Gastroesophageal sphincter (tissue), 3 donors: ENCODE measurements at regions not wholly inside any gene's neighbourhood (a gene's known extent, or its start where the extent isn't known, plus 50 kb on each side); places are given as distances from the start of the nearest gene placed in this dataset.

Experiments used
- CTCF ChIP-seq, 4 experiments: fragments of 200-600 bp in 2 of 4; fragments of 450-650 bp in 2 of 4; sonication (generic) in 1 of 4; IDR thresholded peaks; one replicate each; pipeline ENCODE4 v1.5.1; 2017 to 2019; ENCODE audit warnings: antibody characterized with exemption in 4 of 4, mild to moderate bottlenecking in 2 of 4, moderate library complexity in 2 of 4
- EP300 ChIP-seq: sonication (generic); formaldehyde crosslinking; IDR thresholded peaks from one replicate; pipeline ENCODE4 v1.6.1; 2017; ENCODE audit warnings: antibody characterized with exemption, mild to moderate bottlenecking
- POLR2A ChIP-seq, 2 donors: fragments of 450-650 bp; IDR thresholded peaks; one replicate each; pipeline ENCODE4 v1.6.1; 2017; ENCODE audit warnings: antibody characterized with exemption in 2 of 2, mild to moderate bottlenecking in 2 of 2, moderate library complexity in 1 of 2
- POLR2AphosphoS5 ChIP-seq: sonication (generic); formaldehyde crosslinking; IDR thresholded peaks from one replicate; pipeline ENCODE4 v1.6.1; 2017; ENCODE audit warnings: antibody characterized with exemption

- TF ChIP-seq CTCF (IDR thresholded peaks at IDR 0.05) (no peak), POLR2A (IDR thresholded peaks at IDR 0.05) (no peak), EP300 (no peak), POLR2AphosphoS5 (peak; percentile 39)
Measured at GRCh38 chr5:172554562-172554961, 86.5 kb upstream of the NEURL1B start.
